ENCODE measurements at regions not wholly inside any gene's neighbourhood (a gene's known extent, or its start where the extent isn't known, plus 50 kb on each side); places are given as distances from the start of the nearest gene placed in this dataset.
A peak's percentile ranks its signal among the peaks of the same experiment; 100 is the strongest.

DNA sequence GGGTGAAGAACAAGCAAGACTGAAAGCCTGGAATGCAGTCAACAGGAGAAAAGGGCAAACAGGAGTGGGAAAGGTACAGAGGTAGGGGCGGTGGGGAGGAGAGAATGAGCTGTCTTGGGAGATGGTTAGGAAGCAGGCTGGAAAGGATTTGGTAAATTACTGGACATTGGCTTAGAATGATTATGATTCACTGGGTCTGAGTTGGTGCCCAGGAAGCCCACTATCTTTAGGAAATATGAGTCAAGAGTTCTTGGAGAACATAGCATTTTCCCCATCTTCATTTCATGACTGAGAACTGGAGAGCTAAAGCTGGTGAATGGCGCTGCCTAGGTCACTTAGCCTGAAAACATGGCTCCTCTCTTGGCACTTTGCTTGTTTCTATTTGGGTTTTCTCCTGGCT, 74.7 kb upstream of the C3orf80 start:
- Histone ChIP-seq H3K36me3 (ENCODE audit: insufficient read depth, low read length) (no peaks in the 10 kb centered on the region), H3K79me2 (ENCODE audit: insufficient read depth, low read length) (no peaks in the 10 kb centered on the region), H4K20me1 (ENCODE audit: insufficient read depth, low read length) (no peaks in the 10 kb centered on the region), H3K4me2 (ENCODE audit: insufficient read depth, low read length) (peak overlapping the region; percentile 22), H3K4me1 (ENCODE audit: insufficient read depth, low read length) (peaks cover 18% of the 10 kb centered on the region), H3K27me3 (ENCODE audit: insufficient read depth, low read length) (no peaks in the 10 kb centered on the region), H3K4me3 (ENCODE audit: insufficient read depth, low read length) (no peak overlapping the region), H2AFZ (ENCODE audit: low read length) (no peak overlapping the region), H3K27ac (ENCODE audit: low read depth, low read length) (peak overlapping the region; percentile 41), H3K9me3 (ENCODE audit: low read depth, low read length) (no peaks in the 10 kb centered on the region)
- TF ChIP-seq, protein P1, sequence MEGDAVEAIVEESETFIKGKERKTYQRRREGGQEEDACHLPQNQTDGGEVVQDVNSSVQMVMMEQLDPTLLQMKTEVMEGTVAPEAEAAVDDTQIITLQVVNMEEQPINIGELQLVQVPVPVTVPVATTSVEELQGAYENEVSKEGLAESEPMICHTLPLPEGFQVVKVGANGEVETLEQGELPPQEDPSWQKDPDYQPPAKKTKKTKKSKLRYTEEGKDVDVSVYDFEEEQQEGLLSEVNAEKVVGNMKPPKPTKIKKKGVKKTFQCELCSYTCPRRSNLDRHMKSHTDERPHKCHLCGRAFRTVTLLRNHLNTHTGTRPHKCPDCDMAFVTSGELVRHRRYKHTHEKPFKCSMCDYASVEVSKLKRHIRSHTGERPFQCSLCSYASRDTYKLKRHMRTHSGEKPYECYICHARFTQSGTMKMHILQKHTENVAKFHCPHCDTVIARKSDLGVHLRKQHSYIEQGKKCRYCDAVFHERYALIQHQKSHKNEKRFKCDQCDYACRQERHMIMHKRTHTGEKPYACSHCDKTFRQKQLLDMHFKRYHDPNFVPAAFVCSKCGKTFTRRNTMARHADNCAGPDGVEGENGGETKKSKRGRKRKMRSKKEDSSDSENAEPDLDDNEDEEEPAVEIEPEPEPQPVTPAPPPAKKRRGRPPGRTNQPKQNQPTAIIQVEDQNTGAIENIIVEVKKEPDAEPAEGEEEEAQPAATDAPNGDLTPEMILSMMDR (IDR thresholded peaks at IDR 0.05; ENCODE audit: extremely low read depth, low read depth, low read length), result no peak
- peak; percentile 93 for DNase-seq (ENCODE audit: insufficient read length, low spot score, missing footprints)

DNA sequence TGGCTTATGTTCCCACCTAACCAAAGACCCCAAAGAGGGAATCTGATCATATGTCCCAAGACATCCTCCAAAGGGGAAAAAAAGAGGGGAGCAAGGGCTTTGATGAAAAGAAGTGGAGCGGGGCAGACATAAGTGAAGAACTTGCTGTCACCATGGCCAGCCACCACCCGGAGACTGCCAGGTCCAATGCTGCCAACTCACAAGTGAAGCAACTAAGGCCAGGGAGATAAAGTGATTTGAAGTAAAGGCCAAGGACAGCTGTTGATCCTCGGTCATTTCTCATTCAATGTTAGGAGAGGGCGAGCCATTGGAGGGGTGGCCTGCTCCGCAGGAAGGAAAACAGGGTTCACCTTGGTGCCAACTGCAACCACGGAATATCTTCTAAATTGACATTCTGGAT, 72.6 kb upstream of the C3orf80 start:
- no peaks in the 10 kb centered on the region for H3K36me3 ChIP-seq (ENCODE audit: insufficient read depth, low read length)
- no peak overlapping the region for H3K27ac ChIP-seq (ENCODE audit: low read depth, low read length)
- no peak overlapping the region for H2AFZ ChIP-seq (ENCODE audit: low read length)
- H4K20me1 ChIP-seq (ENCODE audit: insufficient read depth, low read length), result no peaks in the 10 kb centered on the region
- no peaks in the 10 kb centered on the region for H3K9me3 ChIP-seq (ENCODE audit: low read depth, low read length)
- H3K27me3 ChIP-seq (ENCODE audit: insufficient read depth, low read length), result no peaks in the 10 kb centered on the region
- peaks cover 18% of the 10 kb centered on the region for H3K4me1 ChIP-seq (ENCODE audit: insufficient read depth, low read length)
- no peak overlapping the region for H3K4me2 ChIP-seq (ENCODE audit: insufficient read depth, low read length)
- TF ChIP-seq, protein P1 (IDR thresholded peaks at IDR 0.05; ENCODE audit: extremely low read depth, low read depth, low read length), result no peak
- H3K79me2 ChIP-seq (ENCODE audit: insufficient read depth, low read length), result no peaks in the 10 kb centered on the region
- H3K4me3 ChIP-seq (ENCODE audit: insufficient read depth, low read length), result no peak overlapping the region
- no peak for DNase-seq (ENCODE audit: insufficient read length, low spot score, missing footprints)

GRCh38 chr3:160154033-160154432, 71.2 kb upstream of the C3orf80 start:
- TF ChIP-seq, protein P1 (IDR thresholded peaks at IDR 0.05; ENCODE audit: extremely low read depth, low read depth, low read length), result no peak
- Histone ChIP-seq H3K4me2 (ENCODE audit: insufficient read depth, low read length) (no peak overlapping the region), H2AFZ (ENCODE audit: low read length) (no peak overlapping the region), H3K36me3 (ENCODE audit: insufficient read depth, low read length) (no peaks in the 10 kb centered on the region), H3K4me3 (ENCODE audit: insufficient read depth, low read length) (no peak overlapping the region), H3K27ac (ENCODE audit: low read depth, low read length) (no peak overlapping the region), H4K20me1 (ENCODE audit: insufficient read depth, low read length) (no peaks in the 10 kb centered on the region), H3K9me3 (ENCODE audit: low read depth, low read length) (no peaks in the 10 kb centered on the region), H3K79me2 (ENCODE audit: insufficient read depth, low read length) (no peaks in the 10 kb centered on the region), H3K4me1 (ENCODE audit: insufficient read depth, low read length) (peaks cover 18% of the 10 kb centered on the region), H3K27me3 (ENCODE audit: insufficient read depth, low read length) (no peaks in the 10 kb centered on the region)
- no peak for DNase-seq (ENCODE audit: insufficient read length, low spot score, missing footprints)

DNA sequence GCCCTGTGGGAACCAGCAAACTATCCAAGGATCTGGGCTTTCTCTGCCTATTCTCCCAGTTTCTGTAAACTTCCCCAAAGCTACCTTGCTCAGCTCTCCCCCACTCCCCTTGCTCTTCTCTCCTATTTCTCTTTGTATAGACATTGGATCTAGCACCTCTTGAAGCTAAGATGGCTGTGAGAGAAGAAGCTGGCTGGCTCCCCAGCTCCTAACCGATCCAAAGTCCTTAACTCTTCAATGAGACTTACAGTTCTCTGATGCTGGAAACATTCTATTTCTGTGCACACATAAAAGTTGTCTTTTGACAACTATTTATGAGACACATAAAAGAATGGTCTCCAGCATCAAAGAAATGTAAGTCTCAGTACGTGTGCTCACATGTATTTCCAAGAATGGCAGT, 70.6 kb upstream of the C3orf80 start:
- no peak overlapping the region for H2AFZ ChIP-seq (ENCODE audit: low read length)
- H3K4me1 ChIP-seq (ENCODE audit: insufficient read depth, low read length), result peaks cover 18% of the 10 kb centered on the region
- no peaks in the 10 kb centered on the region for H3K27me3 ChIP-seq (ENCODE audit: insufficient read depth, low read length)
- H4K20me1 ChIP-seq (ENCODE audit: insufficient read depth, low read length), result no peaks in the 10 kb centered on the region
- no peaks in the 10 kb centered on the region for H3K36me3 ChIP-seq (ENCODE audit: insufficient read depth, low read length)
- TF ChIP-seq, protein P1 (IDR thresholded peaks at IDR 0.05; ENCODE audit: extremely low read depth, low read depth, low read length), result no peak
- H3K27ac ChIP-seq (ENCODE audit: low read depth, low read length), result no peak overlapping the region
- no peak overlapping the region for H3K4me3 ChIP-seq (ENCODE audit: insufficient read depth, low read length)
- H3K4me2 ChIP-seq (ENCODE audit: insufficient read depth, low read length), result no peak overlapping the region
- no peaks in the 10 kb centered on the region for H3K79me2 ChIP-seq (ENCODE audit: insufficient read depth, low read length)
- no peak for DNase-seq (ENCODE audit: insufficient read length, low spot score, missing footprints)
- H3K9me3 ChIP-seq (ENCODE audit: low read depth, low read length), result no peaks in the 10 kb centered on the region

All from osteoblast (primary cell).